HG03135 (cell line): ENCODE measurements at regions not wholly inside any gene's neighbourhood (a gene's known extent, or its start where the extent isn't known, plus 50 kb on each side); places are given as distances from the start of the nearest gene placed in this dataset.

Experiments used
- ATAC-seq: cut with Tn5 transposase; IDR thresholded peaks from one replicate; pipeline ENCODE4 v1.9.1; 2021; ENCODE audit warnings: mild to moderate bottlenecking, moderate library complexity; ENCODE audit not compliant: unreplicated experiment

DNA sequence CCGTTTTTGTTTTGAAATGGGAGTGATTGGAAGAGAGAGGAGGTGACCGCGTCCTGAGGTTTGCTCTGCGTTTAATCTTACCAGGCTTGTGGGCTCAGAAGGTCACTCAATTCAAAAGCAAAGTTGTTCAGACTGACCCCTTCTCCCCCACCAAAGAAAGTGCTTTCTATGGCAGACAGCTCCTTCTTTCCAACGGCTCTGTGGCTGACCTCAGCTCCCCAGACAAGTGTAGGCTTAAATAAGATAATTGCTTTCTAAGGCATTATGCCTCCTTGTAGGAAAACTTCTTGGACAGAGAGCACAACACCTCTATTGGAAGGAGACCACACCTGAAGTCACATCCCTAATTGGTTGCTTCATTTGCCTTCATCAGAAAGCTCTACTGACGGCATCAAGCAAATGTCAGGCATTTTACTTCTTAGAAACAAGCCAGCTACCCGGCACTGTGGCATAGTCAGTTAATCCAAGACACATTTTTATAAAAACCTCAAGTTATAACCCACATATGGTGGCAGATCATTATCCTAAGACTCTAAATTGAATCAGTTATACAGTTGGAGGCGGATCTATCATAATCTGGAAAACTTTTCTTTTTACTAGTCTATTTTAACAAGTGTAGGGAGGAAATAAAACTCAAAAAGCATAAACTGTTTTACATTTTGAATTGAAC lies 94.9 kb downstream of the TMEM174 start:
- no peak for ATAC-seq

DNA sequence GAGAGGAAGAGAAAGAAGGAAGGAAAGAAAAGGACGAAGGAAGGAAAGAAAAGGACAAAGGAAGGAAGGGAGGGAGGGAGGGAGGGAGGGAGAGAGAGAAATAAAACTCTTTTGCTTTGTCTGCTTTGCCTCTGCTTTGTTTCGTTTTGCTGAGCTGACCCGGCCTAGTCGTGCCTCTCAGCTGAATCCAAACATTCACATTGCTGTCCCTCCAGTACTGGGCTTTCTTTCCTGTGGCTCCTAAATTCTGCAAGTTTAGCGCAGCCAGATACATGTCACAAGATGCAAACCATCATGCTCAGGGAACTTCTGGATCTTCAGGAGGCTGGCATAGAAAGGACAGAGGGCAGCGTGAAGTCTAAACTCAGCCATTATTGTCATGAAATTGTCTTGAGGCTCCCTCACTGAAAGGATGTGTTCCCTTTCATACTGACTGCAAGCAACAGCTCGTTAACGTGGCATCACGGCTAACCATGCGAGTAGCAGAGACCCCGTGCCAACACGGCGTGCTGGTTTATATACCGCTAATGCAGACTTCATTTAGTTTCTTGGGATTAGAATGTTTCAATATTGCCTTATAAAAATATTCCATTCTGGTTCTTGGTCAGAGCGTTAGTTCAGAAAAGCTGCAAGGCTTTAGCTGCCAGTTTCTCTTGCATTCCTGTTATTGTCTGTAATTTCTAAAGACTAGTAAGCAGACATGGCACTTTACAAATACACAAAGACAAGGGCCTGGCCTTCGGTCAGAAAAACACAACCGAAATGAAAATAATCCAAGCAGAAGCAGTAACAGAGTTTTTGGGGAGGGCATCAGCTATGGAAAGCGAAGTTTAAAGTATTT lies 94.2 kb downstream of the TMEM174 start:
- ATAC-seq = no peak

DNA sequence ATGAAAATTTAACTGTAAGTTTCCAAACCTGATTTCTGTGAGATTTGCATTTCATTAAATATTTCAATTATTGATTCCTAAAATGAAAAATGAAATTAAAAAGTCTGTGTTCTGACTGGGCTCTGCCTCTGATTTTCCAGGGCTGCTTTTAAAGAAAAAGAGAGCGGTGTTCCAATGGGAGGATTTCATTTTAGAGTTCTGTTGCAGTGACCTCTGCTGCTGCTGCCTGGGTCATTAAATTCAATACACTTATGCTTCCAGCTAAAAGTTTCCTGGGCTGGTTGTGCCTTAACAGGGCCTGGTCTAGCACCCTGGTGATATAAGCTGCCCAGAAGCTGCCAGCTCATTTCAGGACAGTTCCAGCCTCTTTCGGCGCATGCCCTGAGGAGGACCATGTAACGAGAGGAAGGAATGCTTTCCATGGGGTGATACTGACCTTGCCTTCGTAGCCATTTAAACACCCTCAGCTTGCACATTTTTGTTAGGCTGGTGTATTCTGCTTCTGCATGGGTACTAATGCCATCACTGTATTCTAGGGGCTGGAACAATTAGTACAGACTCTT lies 93.3 kb downstream of the TMEM174 start:
- ATAC-seq = no peak

DNA sequence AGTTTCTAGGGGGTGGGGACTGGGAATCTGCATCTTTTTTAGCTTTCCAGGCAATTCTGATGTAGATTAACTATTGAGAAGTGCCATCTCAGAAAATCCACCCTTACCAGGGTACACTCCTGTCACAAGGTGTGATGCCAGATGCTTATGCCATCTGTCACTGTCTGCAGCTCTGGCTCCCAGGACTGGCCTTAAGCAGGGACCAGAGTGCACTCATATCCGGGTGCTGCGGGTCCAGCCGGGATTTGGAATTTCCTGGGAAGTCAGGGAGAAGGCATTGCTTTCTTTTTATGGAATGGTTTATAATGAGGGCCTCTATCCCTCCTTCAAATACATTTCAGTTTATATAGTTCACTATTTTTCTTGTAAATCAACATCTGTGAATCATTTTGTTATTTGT lies 92.6 kb downstream of the TMEM174 start:
- no peak for ATAC-seq

DNA sequence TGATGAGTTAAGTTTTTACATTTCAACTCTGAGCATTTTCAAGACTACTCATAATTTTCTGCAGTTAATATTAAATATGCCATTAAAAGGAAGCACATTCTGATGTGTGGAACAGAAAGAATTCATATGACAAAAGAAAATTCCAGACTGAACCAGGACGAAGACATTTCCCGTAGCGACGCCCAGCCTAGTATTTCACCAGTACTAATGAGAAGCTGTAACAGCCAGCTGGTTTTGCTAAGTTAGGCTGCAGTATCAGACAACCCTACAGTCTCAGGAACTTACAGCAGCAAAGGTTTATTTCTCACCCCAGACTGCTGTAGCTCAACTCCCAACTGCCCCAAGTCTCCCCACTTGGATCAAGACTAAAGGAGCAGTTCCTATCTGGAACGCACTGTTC lies 91.6 kb downstream of the TMEM174 start:
- no peak for ATAC-seq

DNA sequence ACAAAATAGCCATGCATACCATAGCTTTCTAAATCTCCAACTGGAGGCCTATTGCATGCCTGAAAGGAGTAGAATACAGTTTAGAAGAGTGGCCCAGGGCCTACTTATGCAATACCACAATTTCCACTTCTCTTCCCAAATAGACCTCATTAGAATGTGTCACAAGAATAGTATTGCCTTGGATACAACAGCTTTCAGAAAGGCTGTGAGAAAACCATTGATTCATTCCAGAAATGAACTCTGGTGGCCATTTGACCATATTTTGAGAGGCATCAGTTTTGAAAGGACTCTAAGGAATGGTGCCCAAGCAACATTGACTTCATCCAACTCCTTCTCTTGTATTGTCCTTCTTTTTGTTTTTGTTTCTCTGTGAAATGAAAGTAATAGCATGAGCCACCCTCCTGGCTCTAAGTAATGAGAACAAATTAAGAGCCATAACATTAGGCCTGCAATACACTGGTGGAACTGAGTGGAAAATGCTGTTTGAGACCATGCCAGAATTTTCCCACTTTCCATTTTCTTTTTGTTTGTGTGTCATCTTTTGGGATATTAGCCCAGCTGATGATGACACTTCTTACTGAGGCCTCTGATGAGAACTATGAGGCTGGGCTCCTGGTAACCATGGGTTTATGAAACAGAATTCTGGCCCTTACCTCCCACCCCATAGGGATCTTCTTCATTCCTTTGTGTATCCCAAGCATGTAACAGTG lies 90.2 kb downstream of the TMEM174 start:
- ATAC-seq = no peak

DNA sequence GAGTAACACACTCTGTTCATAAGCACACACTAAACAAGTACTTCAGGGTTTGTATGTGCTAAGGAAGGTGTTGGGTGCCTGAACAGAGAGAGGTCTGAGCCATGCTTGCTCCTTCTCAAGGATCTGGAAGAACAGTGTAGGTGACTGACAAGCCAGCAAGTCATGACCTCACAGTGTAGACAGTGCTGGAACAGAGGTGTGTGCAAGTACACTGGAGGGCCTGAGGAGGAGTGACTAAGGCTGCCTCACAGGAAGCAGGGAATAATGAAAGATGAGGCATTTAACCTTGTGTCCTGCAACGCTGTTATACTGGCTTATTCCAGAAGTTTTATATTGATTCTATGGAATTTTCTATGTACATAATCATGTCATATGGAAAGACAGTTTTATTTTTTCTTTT lies 83.9 kb downstream of the TMEM174 start:
- ATAC-seq = no peak

DNA sequence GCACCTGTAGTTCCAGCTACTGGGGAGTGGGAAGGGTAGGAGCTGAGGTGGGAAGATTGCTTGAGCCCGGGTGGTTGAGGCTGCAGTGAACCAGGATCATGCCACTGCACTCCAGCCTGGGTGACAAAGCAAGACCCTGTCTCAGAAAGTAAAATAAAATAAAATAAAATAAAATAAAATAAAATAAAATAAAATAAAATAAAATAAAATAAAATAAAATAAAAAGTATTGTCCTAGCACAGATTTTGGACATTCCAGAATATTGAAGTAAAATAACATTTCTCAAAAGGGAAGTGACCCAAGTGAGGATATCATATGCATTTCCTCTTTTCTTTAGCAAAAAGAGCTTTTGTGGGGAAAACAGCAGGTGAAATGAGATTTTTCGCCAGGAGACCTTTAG lies 83.5 kb downstream of the TMEM174 start:
- ATAC-seq = no peak

DNA sequence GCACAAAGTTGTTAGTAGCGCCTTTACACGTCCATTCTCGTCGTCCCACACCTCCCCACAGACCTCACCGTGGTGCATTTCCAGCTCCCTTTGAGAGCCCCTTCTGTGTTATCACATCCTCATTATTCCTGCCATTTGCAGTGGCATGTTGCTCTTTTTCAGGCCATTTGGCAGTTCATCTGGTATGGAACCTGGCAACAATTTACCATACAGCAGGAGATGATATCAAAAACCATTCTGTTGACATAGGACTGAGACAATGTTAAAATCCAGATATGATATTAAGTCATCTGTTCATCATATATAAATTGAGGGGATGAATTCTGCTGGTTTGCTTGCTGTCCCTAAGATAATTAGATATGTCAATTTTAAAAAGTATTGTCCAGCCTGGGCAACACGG lies 83.0 kb downstream of the TMEM174 start:
- ATAC-seq = no peak

DNA sequence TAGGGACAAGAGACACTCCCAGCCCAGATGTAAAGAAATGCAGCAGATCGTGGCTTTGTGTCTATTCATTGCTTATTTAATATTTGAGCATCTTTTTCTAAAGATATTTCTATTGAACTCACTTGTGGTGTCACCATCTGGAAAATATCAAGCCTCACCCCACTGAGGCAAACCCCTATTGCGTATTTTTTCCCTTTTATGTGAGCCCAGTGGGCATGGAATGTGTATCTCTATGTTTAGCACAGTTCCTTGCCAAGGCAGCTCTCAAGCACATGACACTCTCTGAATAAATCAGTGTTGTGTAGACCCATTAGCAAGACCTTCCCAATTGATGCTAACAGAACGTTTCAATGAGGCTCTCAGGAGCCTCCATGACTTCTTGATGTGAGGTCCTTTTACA lies 81.6 kb downstream of the TMEM174 start:
- ATAC-seq = no peak

DNA sequence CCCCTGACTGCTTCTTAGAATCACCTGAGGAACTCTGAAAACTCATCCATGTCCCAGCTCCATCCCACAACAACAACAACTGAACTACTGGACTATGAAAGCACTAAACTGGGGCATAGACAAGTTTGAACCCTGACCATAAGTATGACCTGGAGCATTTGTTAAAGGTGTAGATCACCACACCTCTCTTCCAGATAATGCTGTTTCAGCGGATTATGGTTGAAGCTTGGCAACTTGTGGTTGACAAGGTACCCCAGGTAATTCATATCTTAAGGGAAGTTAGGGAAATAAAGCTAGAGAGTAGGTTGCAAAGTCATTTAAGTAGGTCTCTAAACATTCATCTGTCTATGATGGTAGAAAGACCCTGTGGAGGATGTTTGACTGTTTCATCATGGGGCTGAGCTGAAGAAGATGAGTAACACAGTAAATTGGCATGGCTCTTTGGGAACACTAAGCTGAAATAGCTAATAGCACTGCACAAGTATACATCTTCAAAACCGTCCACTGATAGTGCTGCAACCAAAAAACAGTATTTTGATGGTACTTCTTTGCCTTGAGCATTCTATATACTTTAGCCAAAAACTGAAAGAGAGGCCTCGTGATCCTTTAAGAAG lies 80.2 kb downstream of the TMEM174 start:
- no peak for ATAC-seq

DNA sequence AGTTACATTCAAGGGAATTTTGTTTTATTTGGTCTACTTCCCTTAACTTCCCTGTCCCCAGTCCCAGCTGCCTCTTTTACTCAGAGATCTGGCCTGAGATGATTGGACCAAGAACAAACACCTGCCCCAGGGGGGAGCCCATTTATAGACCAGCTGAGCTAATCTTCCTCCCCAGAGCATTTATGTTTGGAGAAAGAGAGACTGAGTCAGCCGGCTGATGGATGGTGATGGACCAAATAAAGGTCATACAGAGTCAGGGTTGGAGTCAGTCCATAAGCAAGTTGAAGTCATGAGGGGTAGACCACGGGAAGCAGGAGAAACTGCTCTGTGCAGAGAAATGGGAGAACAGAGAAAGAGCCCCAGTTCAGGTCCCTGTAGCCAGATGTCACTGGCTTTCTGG lies 77.7 kb downstream of the TMEM174 start:
- no peak for ATAC-seq

DNA sequence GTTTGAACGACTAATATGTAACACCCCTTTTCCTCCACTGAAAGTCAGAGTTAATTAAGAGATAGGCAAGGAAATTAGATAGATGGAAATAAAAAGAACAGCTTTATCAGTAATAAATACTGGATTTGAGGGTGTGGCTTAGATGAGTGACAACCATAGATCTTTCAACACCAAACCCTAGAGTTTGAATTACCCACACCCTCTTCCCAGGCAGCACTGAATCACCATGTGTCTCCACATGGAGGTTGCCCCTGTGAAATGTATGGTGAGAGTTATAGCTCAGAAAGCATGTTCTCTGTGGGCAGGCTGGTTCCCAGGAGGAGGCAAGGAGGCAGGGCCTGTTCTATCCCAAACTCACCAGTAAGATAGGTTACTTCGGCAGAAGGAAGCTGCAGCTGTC lies 69.7 kb downstream of the TMEM174 start:
- ATAC-seq = no peak

DNA sequence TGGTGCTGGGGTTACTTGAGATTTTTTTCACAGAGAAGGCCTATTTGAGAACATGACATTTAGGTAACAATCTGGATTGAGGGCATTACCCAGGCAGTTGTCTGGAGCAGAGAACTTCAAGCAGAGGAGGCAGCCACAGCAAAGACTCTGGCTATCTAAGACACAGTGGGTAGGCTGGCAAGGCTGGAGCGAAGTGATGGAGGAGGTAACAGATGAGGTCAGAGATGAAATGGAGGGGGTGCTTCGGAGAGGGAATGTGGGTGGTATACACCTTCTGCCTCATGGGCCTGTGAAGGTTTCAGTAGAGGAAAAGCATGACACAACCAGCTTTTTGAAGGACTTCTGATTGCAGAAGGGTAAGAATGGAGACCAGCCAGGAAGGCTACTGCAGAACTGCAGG lies 65.9 kb downstream of the TMEM174 start:
- no peak for ATAC-seq

DNA sequence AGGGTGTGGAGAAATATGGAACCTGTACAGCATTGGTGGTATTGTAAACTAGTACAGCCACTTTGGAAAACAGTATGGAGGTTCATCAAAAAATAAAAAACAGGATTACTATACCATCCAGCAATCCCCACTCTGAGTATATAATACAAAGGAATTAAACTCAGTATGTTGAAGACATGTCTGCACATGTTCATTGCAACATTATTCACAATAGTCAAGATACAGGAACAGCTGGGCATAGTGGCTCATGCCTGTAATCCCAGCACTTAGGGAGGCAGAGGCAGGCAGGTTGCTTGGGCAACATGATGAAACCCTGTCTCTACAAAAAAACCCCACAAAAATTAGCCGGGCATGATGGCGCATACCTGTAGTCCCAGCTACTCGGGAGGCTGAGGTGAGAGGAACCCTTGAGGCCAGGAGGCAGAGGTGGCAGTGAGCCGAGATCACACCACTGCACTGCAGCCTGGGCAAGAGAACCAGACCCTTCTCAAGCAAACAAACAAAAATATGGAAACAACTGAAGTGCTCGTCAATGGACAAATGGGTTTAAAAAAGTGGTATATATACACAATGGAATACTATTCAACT lies 63.6 kb downstream of the TMEM174 start:
- ATAC-seq = no peak

DNA sequence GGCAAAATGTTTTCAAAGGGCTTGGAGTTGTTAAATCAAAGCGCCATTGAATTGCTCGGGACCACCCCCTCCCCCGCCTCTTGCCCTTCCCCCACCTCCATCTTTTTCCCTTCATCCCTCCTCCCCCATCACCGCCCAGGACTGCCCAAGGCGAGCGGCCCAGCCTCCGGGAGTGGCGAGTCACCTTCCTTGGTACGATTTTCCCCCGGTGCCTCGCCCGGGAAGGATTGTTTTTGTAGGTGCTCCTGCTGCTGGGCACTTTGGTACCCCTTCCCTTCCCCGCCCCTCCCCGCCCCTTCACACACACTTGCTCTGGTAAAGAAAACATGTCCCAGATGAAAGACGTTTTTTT lies 61.2 kb downstream of the TMEM174 start:
- ATAC-seq = no peak

DNA sequence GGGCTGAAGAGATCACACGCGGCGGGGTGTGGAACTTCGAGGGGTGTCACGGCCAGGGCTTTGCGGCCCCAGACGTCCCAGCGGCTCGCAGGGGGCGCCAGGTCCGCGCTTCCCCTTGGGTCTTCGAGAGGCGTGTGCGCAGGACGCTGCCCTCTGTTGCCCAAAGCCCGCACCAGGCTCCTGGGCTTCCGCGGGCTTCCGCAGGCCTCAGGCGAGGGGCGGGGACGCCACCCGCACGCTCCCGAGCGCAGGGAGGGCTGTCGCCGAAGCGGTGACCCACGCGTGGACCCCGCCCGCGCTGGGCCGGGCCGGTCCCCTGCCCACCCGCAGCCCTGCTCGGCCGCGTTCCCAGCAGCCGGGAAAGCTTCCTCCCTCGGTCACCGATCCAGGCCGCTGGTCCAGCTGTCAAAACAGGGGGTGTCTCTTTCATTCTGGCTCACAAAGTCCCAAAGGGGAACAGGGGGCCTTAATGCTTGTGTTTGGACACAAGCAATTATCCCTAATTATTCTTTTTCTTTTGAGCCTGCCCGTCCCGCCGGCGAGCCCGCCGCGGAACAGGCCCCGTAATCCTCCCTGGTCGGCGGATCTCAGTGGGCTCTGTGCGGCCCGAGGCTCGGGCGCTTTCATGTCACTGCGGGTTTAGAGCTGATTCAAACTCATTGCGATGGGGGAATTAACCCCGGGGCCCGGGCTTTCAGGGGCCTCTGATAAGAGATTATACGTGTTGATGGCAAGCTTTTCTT lies 60.6 kb downstream of the TMEM174 start:
- ATAC-seq = no peak

DNA sequence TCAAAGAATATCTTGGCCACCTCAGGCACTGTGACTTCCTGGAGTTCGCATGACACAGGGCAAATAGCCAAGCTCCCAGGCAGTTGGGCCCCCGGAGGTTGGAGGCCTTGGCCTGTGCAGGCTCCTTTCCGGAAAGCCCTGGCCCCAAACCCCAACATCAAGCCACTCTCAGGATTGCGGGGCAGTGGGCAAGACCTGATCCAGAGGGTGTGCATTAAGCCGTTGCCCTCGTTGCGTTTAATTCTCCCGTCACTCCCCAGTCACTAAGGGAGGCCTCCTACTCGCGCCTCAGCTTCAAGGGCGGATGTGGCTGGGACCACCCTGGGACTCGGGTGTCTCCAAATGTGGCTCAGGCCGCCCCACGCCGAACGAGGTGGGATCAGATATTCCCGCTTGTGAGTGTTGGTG lies 60.1 kb downstream of the TMEM174 start:
- ATAC-seq = no peak

DNA sequence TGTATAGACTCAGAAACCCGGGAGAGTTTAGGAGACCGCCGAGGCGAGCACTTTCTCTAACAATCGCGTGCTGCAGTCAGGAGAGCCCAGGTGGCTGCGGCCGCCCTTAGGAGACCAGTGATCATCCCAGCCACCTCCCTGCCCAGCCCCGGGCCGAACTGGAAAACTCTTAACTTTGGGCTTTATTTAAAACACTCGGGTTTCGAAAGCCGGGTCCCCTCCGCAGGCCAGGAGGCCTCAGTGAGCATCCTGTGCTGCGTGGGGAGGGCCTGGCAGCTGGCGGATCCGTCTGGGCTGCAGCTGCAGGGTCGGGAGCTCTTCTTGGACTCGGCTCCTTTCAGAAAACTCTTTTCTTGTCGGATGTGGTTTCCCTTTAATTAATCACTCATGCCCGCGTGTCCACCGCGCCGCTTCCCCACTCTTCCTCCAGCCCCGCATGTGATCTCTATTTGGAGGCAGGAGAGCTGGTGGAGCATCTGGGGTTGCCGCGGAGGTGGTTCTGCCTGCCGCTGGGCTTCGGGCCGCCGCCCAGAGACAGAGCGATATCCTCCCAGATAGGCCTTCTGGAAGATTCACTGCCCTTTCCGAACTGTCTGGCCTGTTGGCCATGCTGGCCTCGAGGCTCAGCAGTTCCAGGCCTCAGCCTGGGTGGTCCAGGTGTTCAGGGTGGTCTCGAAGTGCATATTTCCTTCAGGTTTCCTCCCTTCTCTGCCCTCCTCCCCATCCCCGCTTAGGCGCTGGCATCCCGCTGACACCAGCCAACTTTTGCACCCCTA lies 59.5 kb downstream of the TMEM174 start:
- ATAC-seq = no peak
